ENCODE measurements at regions not wholly inside any gene's neighbourhood (a gene's known extent, or its start where the extent isn't known, plus 50 kb on each side); places are given as distances from the start of the nearest gene placed in this dataset.
"Not testable (repeated sequence)": the region's sequence is repeated elsewhere in the genome, so short reads cannot be mapped to it uniquely, and the experiment has no call there.

GRCh38 chr2:125254010-125254409 is 1228.9 kb downstream of the CNTNAP5 start:
- H3K36me3 ChIP-seq (ENCODE audit: insufficient read depth, low read length): no peaks in the 10 kb centered on the region
- no peak overlapping the region for H3K27ac ChIP-seq (ENCODE audit: low read depth, low read length, poor library complexity, severe bottlenecking)
- no peak overlapping the region for H3K4me3 ChIP-seq (ENCODE audit: low read depth, low read length, poor library complexity, severe bottlenecking)
- H3K9me3 ChIP-seq (ENCODE audit: low read length): no peaks in the 10 kb centered on the region
- H2AFZ ChIP-seq (ENCODE audit: low read length): no peak overlapping the region
- no peak overlapping the region for H3K9ac ChIP-seq (ENCODE audit: low read length)
- no peak overlapping the region for H3K4me2 ChIP-seq (ENCODE audit: low read length)
- no peaks in the 10 kb centered on the region for H4K20me1 ChIP-seq (ENCODE audit: insufficient read depth, low read length)
- no peaks in the 10 kb centered on the region for H3K27me3 ChIP-seq (ENCODE audit: insufficient read depth, low read length)
- no peaks in the 10 kb centered on the region for H3K9me2 ChIP-seq (ENCODE audit: low read depth, low read length)
- no peak for TF ChIP-seq EZH2 (IDR thresholded peaks at IDR 0.05; ENCODE audit: borderline replicate concordance, low read length)
- TF ChIP-seq, protein P1, sequence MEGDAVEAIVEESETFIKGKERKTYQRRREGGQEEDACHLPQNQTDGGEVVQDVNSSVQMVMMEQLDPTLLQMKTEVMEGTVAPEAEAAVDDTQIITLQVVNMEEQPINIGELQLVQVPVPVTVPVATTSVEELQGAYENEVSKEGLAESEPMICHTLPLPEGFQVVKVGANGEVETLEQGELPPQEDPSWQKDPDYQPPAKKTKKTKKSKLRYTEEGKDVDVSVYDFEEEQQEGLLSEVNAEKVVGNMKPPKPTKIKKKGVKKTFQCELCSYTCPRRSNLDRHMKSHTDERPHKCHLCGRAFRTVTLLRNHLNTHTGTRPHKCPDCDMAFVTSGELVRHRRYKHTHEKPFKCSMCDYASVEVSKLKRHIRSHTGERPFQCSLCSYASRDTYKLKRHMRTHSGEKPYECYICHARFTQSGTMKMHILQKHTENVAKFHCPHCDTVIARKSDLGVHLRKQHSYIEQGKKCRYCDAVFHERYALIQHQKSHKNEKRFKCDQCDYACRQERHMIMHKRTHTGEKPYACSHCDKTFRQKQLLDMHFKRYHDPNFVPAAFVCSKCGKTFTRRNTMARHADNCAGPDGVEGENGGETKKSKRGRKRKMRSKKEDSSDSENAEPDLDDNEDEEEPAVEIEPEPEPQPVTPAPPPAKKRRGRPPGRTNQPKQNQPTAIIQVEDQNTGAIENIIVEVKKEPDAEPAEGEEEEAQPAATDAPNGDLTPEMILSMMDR (IDR thresholded peaks at IDR 0.05; ENCODE audit: low read length): no peak
- no peaks in the 10 kb centered on the region for H3K4me1 ChIP-seq (ENCODE audit: insufficient read depth, low read length, severe bottlenecking)
- H3F3A ChIP-seq (ENCODE audit: insufficient read depth, low read length): no peaks in the 10 kb centered on the region
- no peaks in the 10 kb centered on the region for H3K79me2 ChIP-seq (ENCODE audit: insufficient read depth, low read length)

DNA sequence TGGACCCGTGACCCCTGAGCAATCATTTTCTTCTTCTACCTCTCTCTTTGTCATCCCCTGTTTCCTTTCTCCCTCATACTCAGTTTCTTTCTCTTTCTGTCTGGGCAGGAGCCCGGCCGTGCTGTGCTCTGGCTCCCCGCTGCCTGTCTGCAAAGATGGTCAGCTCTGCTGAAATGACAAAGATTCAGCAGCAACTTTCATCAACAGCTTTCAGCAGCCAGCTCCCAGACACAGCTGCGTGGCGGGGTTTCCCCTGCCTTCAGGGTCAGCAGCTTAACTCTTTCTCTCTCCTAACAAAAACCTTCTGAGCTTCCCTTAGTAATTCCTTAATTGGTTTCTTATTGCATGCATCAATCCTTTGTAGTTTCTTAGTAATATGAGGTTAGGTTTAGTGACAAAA is 1234.4 kb downstream of the CNTNAP5 start:
- Histone ChIP-seq H3K4me3 (ENCODE audit: low read depth, low read length, poor library complexity, severe bottlenecking) (no peak overlapping the region), H3K36me3 (ENCODE audit: insufficient read depth, low read length) (no peaks in the 10 kb centered on the region), H4K20me1 (ENCODE audit: insufficient read depth, low read length) (no peaks in the 10 kb centered on the region), H3K27ac (ENCODE audit: low read depth, low read length, poor library complexity, severe bottlenecking) (no peak overlapping the region), H3K4me2 (ENCODE audit: low read length) (no peak overlapping the region), H3K27me3 (ENCODE audit: insufficient read depth, low read length) (no peaks in the 10 kb centered on the region), H3K9me3 (ENCODE audit: low read length) (no peaks in the 10 kb centered on the region), H3K9me2 (ENCODE audit: low read depth, low read length) (no peaks in the 10 kb centered on the region), H3K9ac (ENCODE audit: low read length) (no peak overlapping the region), H3K79me2 (ENCODE audit: insufficient read depth, low read length) (no peaks in the 10 kb centered on the region), H3F3A (ENCODE audit: insufficient read depth, low read length) (no peaks in the 10 kb centered on the region), H3K4me1 (ENCODE audit: insufficient read depth, low read length, severe bottlenecking) (no peaks in the 10 kb centered on the region), H2AFZ (ENCODE audit: low read length) (no peak overlapping the region)
- no peak for TF ChIP-seq EZH2 (IDR thresholded peaks at IDR 0.05; ENCODE audit: borderline replicate concordance, low read length)
- TF ChIP-seq, protein P1 (IDR thresholded peaks at IDR 0.05; ENCODE audit: low read length): no peak

- H3K4me2 ChIP-seq (ENCODE audit: low read length): not testable (repeated sequence)
These were observed 1235.4 kb downstream of the CNTNAP5 start for GRCh38 chr2:125260366-125260930.

DNA sequence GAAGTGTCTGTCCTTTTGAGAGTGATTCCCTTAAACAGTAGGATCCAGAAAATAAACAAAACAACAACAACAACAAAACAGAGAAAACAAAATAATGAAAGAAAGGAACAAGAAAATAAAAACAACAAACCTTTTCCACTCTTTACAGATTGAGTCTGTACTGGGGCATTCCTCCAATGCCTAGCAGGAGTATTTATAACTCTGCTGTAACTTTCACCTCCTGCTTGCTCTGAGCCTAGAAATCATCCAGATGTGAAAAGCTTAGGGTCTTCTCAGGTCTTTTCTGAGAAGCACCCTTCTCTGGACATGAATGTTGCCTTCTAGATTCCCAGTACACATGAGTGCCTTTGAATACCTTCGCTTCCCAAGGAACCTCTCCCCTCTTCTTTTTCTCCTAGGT is 1239.4 kb downstream of the CNTNAP5 start:
- Histone ChIP-seq H3F3A (ENCODE audit: insufficient read depth, low read length) (no peaks in the 10 kb centered on the region), H2AFZ (ENCODE audit: low read length) (no peak overlapping the region), H3K79me2 (ENCODE audit: insufficient read depth, low read length) (no peaks in the 10 kb centered on the region), H3K4me2 (ENCODE audit: low read length) (no peak overlapping the region), H3K4me1 (ENCODE audit: insufficient read depth, low read length, severe bottlenecking) (no peaks in the 10 kb centered on the region), H3K9me3 (ENCODE audit: low read length) (no peaks in the 10 kb centered on the region), H3K36me3 (ENCODE audit: insufficient read depth, low read length) (no peaks in the 10 kb centered on the region), H4K20me1 (ENCODE audit: insufficient read depth, low read length) (no peaks in the 10 kb centered on the region), H3K4me3 (ENCODE audit: low read depth, low read length, poor library complexity, severe bottlenecking) (no peak overlapping the region), H3K9me2 (ENCODE audit: low read depth, low read length) (no peaks in the 10 kb centered on the region), H3K9ac (ENCODE audit: low read length) (no peak overlapping the region), H3K27ac (ENCODE audit: low read depth, low read length, poor library complexity, severe bottlenecking) (no peak overlapping the region), H3K27me3 (ENCODE audit: insufficient read depth, low read length) (no peaks in the 10 kb centered on the region)
- TF ChIP-seq, protein P1 (IDR thresholded peaks at IDR 0.05; ENCODE audit: low read length): no peak

More at GRCh38 chr2:125260366-125260930, 1235.4 kb downstream of the CNTNAP5 start:
- not testable (repeated sequence) for H2AFZ ChIP-seq (ENCODE audit: low read length); H4K20me1 ChIP-seq (ENCODE audit: insufficient read depth, low read length); H3K9me2 ChIP-seq (ENCODE audit: low read depth, low read length); H3K4me1 ChIP-seq (ENCODE audit: insufficient read depth, low read length, severe bottlenecking); H3K27ac ChIP-seq (ENCODE audit: low read depth, low read length, poor library complexity, severe bottlenecking); H3K79me2 ChIP-seq (ENCODE audit: insufficient read depth, low read length); H3K36me3 ChIP-seq (ENCODE audit: insufficient read depth, low read length); H3K9me3 ChIP-seq (ENCODE audit: low read length); H3K9ac ChIP-seq (ENCODE audit: low read length); H3K4me3 ChIP-seq (ENCODE audit: low read depth, low read length, poor library complexity, severe bottlenecking); H3F3A ChIP-seq (ENCODE audit: insufficient read depth, low read length); H3K27me3 ChIP-seq (ENCODE audit: insufficient read depth, low read length)
